ENCODE measurements at regions not wholly inside any gene's neighbourhood (a gene's known extent, or its start where the extent isn't known, plus 50 kb on each side); places are given as distances from the start of the nearest gene placed in this dataset.

- TF ChIP-seq, protein P1, sequence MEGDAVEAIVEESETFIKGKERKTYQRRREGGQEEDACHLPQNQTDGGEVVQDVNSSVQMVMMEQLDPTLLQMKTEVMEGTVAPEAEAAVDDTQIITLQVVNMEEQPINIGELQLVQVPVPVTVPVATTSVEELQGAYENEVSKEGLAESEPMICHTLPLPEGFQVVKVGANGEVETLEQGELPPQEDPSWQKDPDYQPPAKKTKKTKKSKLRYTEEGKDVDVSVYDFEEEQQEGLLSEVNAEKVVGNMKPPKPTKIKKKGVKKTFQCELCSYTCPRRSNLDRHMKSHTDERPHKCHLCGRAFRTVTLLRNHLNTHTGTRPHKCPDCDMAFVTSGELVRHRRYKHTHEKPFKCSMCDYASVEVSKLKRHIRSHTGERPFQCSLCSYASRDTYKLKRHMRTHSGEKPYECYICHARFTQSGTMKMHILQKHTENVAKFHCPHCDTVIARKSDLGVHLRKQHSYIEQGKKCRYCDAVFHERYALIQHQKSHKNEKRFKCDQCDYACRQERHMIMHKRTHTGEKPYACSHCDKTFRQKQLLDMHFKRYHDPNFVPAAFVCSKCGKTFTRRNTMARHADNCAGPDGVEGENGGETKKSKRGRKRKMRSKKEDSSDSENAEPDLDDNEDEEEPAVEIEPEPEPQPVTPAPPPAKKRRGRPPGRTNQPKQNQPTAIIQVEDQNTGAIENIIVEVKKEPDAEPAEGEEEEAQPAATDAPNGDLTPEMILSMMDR (IDR thresholded peaks at IDR 0.05): no peak
- DNase-seq: no peak
- H3K27ac ChIP-seq: no peak overlapping the region
These were observed 164.2 kb downstream of the FOXO1 start for GRCh38 chr13:40502236-40502635.

GRCh38 chr13:40503011-40503410 is 163.4 kb downstream of the FOXO1 start:
- Histone ChIP-seq H3K36me3 (no peaks in the 10 kb centered on the region), H3K4me1 (no peaks in the 10 kb centered on the region), H3K27me3 (no peaks in the 10 kb centered on the region), H3K9me3 (no peaks in the 10 kb centered on the region), H3K9ac (ENCODE audit: low read depth in 2 of 2, low read length in 2 of 2) (no peak overlapping the region), H3K4me3 (no peak overlapping the region), H3K27ac (no peak overlapping the region)
- DNase-seq: no peak
- intact Hi-C loops (cut with DNase I): no loop called here
- TF ChIP-seq, protein P1 (IDR thresholded peaks at IDR 0.05): no peak

More at GRCh38 chr13:40502236-40502635, 164.2 kb downstream of the FOXO1 start:
- H3K4me1 ChIP-seq: no peaks in the 10 kb centered on the region
- intact Hi-C loops (cut with DNase I): no loop called here
- no peaks in the 10 kb centered on the region for H3K27me3 ChIP-seq
- H3K36me3 ChIP-seq: no peaks in the 10 kb centered on the region
- H3K4me3 ChIP-seq: no peak overlapping the region
- H3K9me3 ChIP-seq: no peaks in the 10 kb centered on the region
- H3K9ac ChIP-seq (ENCODE audit: low read depth in 2 of 2, low read length in 2 of 2): no peak overlapping the region

- TF ChIP-seq, protein P1 (IDR thresholded peaks at IDR 0.05): no peak
- intact Hi-C loops (cut with DNase I): no loop called here
- H3K36me3 ChIP-seq: no peaks in the 10 kb centered on the region
- no peaks in the 10 kb centered on the region for H3K27me3 ChIP-seq
- H3K27ac ChIP-seq: no peak overlapping the region
- H3K9ac ChIP-seq (ENCODE audit: low read depth in 2 of 2, low read length in 2 of 2): no peak overlapping the region
- no peak for DNase-seq
- H3K4me3 ChIP-seq: no peak overlapping the region
- no peaks in the 10 kb centered on the region for H3K4me1 ChIP-seq
- H3K9me3 ChIP-seq: no peaks in the 10 kb centered on the region
These were observed 162.4 kb downstream of the FOXO1 start for GRCh38 chr13:40503966-40504591.

- Histone ChIP-seq H3K4me1 (no peaks in the 10 kb centered on the region), H3K9me3 (no peaks in the 10 kb centered on the region), H3K4me3 (no peak overlapping the region), H3K36me3 (no peaks in the 10 kb centered on the region), H3K27ac (no peak overlapping the region), H3K27me3 (no peaks in the 10 kb centered on the region), H3K9ac (ENCODE audit: low read depth in 2 of 2, low read length in 2 of 2) (no peak overlapping the region)
- intact Hi-C loops (cut with DNase I): no loop called here
- no peak for DNase-seq
- TF ChIP-seq, protein P1 (IDR thresholded peaks at IDR 0.05): no peak
These were observed 161.8 kb downstream of the FOXO1 start for GRCh38 chr13:40504641-40505040.

- intact Hi-C loops (cut with DNase I): no loop called here
- TF ChIP-seq, protein P1 (IDR thresholded peaks at IDR 0.05): no peak
- H3K4me1 ChIP-seq: no peaks in the 10 kb centered on the region
- no peak overlapping the region for H3K27ac ChIP-seq
- H3K9me3 ChIP-seq: no peaks in the 10 kb centered on the region
- DNase-seq: no peak
- H3K4me3 ChIP-seq: no peak overlapping the region
- no peaks in the 10 kb centered on the region for H3K27me3 ChIP-seq
- no peaks in the 10 kb centered on the region for H3K36me3 ChIP-seq
- H3K9ac ChIP-seq (ENCODE audit: low read depth in 2 of 2, low read length in 2 of 2): no peak overlapping the region
These were observed 161.2 kb downstream of the FOXO1 start for GRCh38 chr13:40505196-40505595.

All from colonic mucosa (tissue), 4 donors.